ENCODE measurements at regions not wholly inside any gene's neighbourhood (a gene's known extent, or its start where the extent isn't known, plus 50 kb on each side); places are given as distances from the start of the nearest gene placed in this dataset.

DNA sequence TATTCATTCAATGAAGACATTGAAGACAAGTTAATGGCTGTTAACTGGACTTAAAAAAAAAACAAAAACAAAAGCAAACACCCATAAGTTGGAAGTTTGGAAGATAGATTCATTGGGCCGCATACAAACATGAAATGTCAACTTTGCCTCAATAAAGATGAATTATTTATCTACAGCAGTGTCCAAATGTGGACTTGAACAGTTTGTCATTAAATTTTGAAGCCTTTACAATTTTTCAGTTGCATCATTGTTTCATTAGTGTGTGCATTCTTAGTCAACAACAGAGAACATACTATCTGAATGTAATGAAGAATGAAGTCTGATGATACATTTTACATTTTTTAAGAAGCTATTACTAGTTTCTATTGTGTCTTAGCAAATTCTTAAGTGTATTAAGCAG is 152.1 kb downstream of the SLIT2 start:
- TF ChIP-seq, protein P1, sequence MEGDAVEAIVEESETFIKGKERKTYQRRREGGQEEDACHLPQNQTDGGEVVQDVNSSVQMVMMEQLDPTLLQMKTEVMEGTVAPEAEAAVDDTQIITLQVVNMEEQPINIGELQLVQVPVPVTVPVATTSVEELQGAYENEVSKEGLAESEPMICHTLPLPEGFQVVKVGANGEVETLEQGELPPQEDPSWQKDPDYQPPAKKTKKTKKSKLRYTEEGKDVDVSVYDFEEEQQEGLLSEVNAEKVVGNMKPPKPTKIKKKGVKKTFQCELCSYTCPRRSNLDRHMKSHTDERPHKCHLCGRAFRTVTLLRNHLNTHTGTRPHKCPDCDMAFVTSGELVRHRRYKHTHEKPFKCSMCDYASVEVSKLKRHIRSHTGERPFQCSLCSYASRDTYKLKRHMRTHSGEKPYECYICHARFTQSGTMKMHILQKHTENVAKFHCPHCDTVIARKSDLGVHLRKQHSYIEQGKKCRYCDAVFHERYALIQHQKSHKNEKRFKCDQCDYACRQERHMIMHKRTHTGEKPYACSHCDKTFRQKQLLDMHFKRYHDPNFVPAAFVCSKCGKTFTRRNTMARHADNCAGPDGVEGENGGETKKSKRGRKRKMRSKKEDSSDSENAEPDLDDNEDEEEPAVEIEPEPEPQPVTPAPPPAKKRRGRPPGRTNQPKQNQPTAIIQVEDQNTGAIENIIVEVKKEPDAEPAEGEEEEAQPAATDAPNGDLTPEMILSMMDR (IDR thresholded peaks at IDR 0.05) = no peak
- TF ChIP-seq POLR2A (IDR thresholded peaks at IDR 0.05) = no peak

Data from suprapubic skin (tissue), 3 donors.